HL-60 (cell line): ENCODE measurements at regions not wholly inside any gene's neighbourhood (a gene's known extent, or its start where the extent isn't known, plus 50 kb on each side); places are given as distances from the start of the nearest gene placed in this dataset.

Source experiments
- CTCF ChIP-seq: IDR thresholded peaks from one replicate; pipeline ENCODE4 v1.5.1; 2011; ENCODE audit warnings: low read length, control low read depth, inconsistent platforms; ENCODE audit not compliant: insufficient read depth
- GABPA ChIP-seq: IDR thresholded peaks from 2 replicates; pipeline ENCODE4 v1.6.1; 2012; ENCODE audit warnings: low read depth
- POLR2AphosphoS5 ChIP-seq: IDR thresholded peaks from 2 replicates; pipeline ENCODE4 v1.6.1; 2012; ENCODE audit warnings: low read depth
- SPI1 ChIP-seq: IDR thresholded peaks from 2 replicates; pipeline ENCODE4 v1.6.1; 2012; ENCODE audit warnings: low read depth, mild to moderate bottlenecking, borderline replicate concordance
- TF ChIP-seq, protein P1 (sequence below): IDR thresholded peaks from 2 replicates; pipeline ENCODE4 v1.6.1; 2012; ENCODE audit warnings: low read depth; ENCODE audit not compliant: insufficient replicate concordance

DNA sequence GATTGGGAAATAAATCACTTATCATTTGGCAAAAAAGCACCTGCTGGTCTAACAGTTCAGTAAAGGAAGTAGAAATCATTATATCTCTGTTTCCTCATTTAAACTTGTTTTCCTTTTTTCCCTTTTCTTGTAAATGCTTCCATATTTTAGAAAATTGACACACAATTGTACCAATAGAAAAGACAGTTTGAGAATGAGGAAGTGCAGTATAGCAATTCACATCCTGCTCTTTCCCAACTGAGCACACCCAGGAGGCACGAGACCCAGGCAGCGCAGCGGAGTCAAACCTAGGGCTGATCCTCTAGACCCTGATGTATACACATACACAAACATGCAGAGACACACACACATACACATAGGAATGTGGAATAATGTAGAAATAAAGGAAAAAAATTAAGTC lies 74.8 kb upstream of the PACRGL start:
- TF ChIP-seq POLR2AphosphoS5 (no peak; the same call in 1 of the 2 replicates), GABPA (0 out of 2 replicates have a peak, but pooled peaks have one; percentile 34), CTCF (no peak), SPI1 (peak; percentile 99)
- TF ChIP-seq, protein P1, sequence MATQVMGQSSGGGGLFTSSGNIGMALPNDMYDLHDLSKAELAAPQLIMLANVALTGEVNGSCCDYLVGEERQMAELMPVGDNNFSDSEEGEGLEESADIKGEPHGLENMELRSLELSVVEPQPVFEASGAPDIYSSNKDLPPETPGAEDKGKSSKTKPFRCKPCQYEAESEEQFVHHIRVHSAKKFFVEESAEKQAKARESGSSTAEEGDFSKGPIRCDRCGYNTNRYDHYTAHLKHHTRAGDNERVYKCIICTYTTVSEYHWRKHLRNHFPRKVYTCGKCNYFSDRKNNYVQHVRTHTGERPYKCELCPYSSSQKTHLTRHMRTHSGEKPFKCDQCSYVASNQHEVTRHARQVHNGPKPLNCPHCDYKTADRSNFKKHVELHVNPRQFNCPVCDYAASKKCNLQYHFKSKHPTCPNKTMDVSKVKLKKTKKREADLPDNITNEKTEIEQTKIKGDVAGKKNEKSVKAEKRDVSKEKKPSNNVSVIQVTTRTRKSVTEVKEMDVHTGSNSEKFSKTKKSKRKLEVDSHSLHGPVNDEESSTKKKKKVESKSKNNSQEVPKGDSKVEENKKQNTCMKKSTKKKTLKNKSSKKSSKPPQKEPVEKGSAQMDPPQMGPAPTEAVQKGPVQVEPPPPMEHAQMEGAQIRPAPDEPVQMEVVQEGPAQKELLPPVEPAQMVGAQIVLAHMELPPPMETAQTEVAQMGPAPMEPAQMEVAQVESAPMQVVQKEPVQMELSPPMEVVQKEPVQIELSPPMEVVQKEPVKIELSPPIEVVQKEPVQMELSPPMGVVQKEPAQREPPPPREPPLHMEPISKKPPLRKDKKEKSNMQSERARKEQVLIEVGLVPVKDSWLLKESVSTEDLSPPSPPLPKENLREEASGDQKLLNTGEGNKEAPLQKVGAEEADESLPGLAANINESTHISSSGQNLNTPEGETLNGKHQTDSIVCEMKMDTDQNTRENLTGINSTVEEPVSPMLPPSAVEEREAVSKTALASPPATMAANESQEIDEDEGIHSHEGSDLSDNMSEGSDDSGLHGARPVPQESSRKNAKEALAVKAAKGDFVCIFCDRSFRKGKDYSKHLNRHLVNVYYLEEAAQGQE, result no peak
